MM.1S (cell line): ENCODE measurements at regions not wholly inside any gene's neighbourhood (a gene's known extent, or its start where the extent isn't known, plus 50 kb on each side); places are given as distances from the start of the nearest gene placed in this dataset.

Experiments
- EZH2 ChIP-seq: fragments of 300-600 bp; sonication (generic); optimal IDR thresholded peaks from 2 replicates; pipeline ENCODE3; 2017; ENCODE audit warnings: low read depth, mild to moderate bottlenecking, antibody characterized with exemption, low read length, mixed read lengths
- TF ChIP-seq, protein P1 (sequence below): fragments of 300-600 bp; sonication (generic); IDR thresholded peaks from 2 replicates; pipeline ENCODE4 v1.5.1; 2016; ENCODE audit warnings: antibody characterized with exemption, low read length, mixed read lengths

DNA sequence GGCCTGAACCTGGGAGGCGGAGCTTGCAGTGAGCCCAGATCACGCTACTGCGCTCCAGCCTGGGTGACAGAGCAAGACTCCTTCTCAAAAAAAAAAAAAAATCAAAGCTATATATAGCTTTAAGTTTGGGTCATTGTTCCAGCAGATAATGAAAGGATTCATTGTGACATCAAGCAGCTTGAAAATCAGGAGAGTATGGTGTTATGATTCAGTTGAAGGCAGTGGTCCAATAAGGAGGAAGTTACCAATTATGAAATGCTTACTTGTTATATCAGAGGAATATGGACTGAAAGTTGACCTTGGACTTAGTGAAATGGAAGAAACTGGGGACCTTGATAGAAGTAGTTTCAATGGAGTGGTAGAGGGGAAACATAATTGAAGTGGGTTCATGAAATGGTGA, 140.4 kb upstream of the MAD2L1 start:
- TF ChIP-seq, protein P1, sequence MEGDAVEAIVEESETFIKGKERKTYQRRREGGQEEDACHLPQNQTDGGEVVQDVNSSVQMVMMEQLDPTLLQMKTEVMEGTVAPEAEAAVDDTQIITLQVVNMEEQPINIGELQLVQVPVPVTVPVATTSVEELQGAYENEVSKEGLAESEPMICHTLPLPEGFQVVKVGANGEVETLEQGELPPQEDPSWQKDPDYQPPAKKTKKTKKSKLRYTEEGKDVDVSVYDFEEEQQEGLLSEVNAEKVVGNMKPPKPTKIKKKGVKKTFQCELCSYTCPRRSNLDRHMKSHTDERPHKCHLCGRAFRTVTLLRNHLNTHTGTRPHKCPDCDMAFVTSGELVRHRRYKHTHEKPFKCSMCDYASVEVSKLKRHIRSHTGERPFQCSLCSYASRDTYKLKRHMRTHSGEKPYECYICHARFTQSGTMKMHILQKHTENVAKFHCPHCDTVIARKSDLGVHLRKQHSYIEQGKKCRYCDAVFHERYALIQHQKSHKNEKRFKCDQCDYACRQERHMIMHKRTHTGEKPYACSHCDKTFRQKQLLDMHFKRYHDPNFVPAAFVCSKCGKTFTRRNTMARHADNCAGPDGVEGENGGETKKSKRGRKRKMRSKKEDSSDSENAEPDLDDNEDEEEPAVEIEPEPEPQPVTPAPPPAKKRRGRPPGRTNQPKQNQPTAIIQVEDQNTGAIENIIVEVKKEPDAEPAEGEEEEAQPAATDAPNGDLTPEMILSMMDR: no peak
- no peak for TF ChIP-seq EZH2
